Left lung (tissue), 4 donors: ENCODE measurements at regions not wholly inside any gene's neighbourhood (a gene's known extent, or its start where the extent isn't known, plus 50 kb on each side); places are given as distances from the start of the nearest gene placed in this dataset.
"Not testable (repeated sequence)": the region's sequence is repeated elsewhere in the genome, so short reads cannot be mapped to it uniquely, and the experiment has no call there.

Experiments
- ATAC-seq: fragments of 200-7000 bp; cut with Tn5 transposase; one replicate; pipeline ENCODE4 v1.9.1; 2020; ENCODE audit warnings: moderate library complexity
- DNase-seq, 4 donors: peaks; one replicate each; pipeline ENCODE4 v3.0.0-alpha.2; 2013 to 2020
- H3K27ac ChIP-seq, 2 donors: fragments of 200-600 bp; sonication (generic) in 1 of 2; one replicate each; pipeline versions ENCODE4 v1.5.0 to v1.8.0; 2020 to 2021
- H3K27me3 ChIP-seq, 2 donors: fragments of 200-600 bp; sonication (generic) in 1 of 2; one replicate each; pipeline versions ENCODE4 v1.5.0 to v1.8.0; 2020 to 2021
- H3K36me3 ChIP-seq, 2 donors: fragments of 200-600 bp; sonication (generic) in 1 of 2; one replicate each; pipeline versions ENCODE4 v1.5.0 to v1.8.0; 2020 to 2021
- H3K4me1 ChIP-seq, 2 donors: fragments of 200-600 bp; one replicate each; pipeline ENCODE4 v1.8.0; 2021
- H3K4me3 ChIP-seq, 2 donors: fragments of 200-600 bp; sonication (generic) in 1 of 2; one replicate each; pipeline versions ENCODE4 v1.5.0 to v1.8.0; 2020 to 2021; ENCODE audit warnings: mild to moderate bottlenecking in 1 of 2
- H3K9me3 ChIP-seq, 2 donors: fragments of 200-600 bp; sonication (generic) in 1 of 2; one replicate each; pipeline versions ENCODE4 v1.5.0 to v1.8.0; 2020 to 2021
- CTCF ChIP-seq, 2 donors: fragments of 200-600 bp; sonication (generic) in 1 of 2; IDR thresholded peaks; one replicate each; pipeline versions ENCODE4 v1.5.0 to v1.8.0; 2021; ENCODE audit warnings: antibody characterized with exemption in 2 of 2
- intact Hi-C, 2 donors: fragments of 100-400 bp; cut with DNase I; formaldehyde crosslinking; loops; one replicate each; pipeline versions ENCODE4 v1.11.2 to v1.14.2; 2022
- donor health status: DM: no; HTN: yes; CAD: no.
- donor health status: DM: no; HTN: no; CAD: no.

- no peaks in the 10 kb centered on the region for H3K27me3 ChIP-seq
- ATAC-seq (no peak), DNase-seq (no peak)
Measured at GRCh38 chr15:87478687-87479072, 777.9 kb downstream of the NTRK3 start.

GRCh38 chr15:87477737-87478686 is 778.5 kb downstream of the NTRK3 start:
- intact Hi-C loops, result no loop called here
- no peaks in the 10 kb centered on the region for H3K4me1 ChIP-seq
- no peak for TF ChIP-seq CTCF (IDR thresholded peaks at IDR 0.05)
- peaks cover 0 to 3% of the 10 kb centered on the region in 2 donors for H3K9me3 ChIP-seq
- no peak overlapping the region for H3K27ac ChIP-seq
- H3K27me3 ChIP-seq, result no peaks in the 10 kb centered on the region
- DNase-seq (peak in 3 of 4 donors; percentile 33 to 77 (median 42)), ATAC-seq (peak; percentile 89)
- H3K36me3 ChIP-seq, result no peaks in the 10 kb centered on the region
- H3K4me3 ChIP-seq, result no peak overlapping the region

More at GRCh38 chr15:87478687-87479072, 777.9 kb downstream of the NTRK3 start:
- no peak overlapping the region for H3K4me3 ChIP-seq
- H3K27ac ChIP-seq, result no peak overlapping the region
- intact Hi-C loops, result no loop called here
- TF ChIP-seq CTCF (IDR thresholded peaks at IDR 0.05), result no peak
- H3K9me3 ChIP-seq, result peaks cover 0 to 3% of the 10 kb centered on the region in 2 donors
- no peaks in the 10 kb centered on the region for H3K4me1 ChIP-seq
- H3K36me3 ChIP-seq, result no peaks in the 10 kb centered on the region

- intact Hi-C loops, result no loop called here
Measured at GRCh38 chr15:87477026-87477425, 779.5 kb downstream of the NTRK3 start.

GRCh38 chr15:87470923-87471322 is 785.6 kb downstream of the NTRK3 start:
- ATAC-seq, result no peak
- Histone ChIP-seq H3K4me3 (no peak overlapping the region), H3K36me3 (no peaks in the 10 kb centered on the region), H3K27me3 (no peaks in the 10 kb centered on the region), H3K27ac (no peak overlapping the region), H3K4me1 (no peaks in the 10 kb centered on the region), H3K9me3 (no peaks in the 10 kb centered on the region)
- DNase-seq, result no peak
- TF ChIP-seq CTCF (IDR thresholded peaks at IDR 0.05), result no peak
- intact Hi-C loops, result no loop called here

More at GRCh38 chr15:87477026-87477425, 779.5 kb downstream of the NTRK3 start:
- H3K27ac ChIP-seq, result no peak overlapping the region
- TF ChIP-seq CTCF (IDR thresholded peaks at IDR 0.05), result no peak
- ATAC-seq (no peak), DNase-seq (no peak)
- no peaks in the 10 kb centered on the region for H3K27me3 ChIP-seq
- H3K4me1 ChIP-seq, result no peaks in the 10 kb centered on the region
- H3K36me3 ChIP-seq, result no peaks in the 10 kb centered on the region
- no peak overlapping the region for H3K4me3 ChIP-seq
- H3K9me3 ChIP-seq, result peaks cover 0 to 3% of the 10 kb centered on the region in 2 donors

GRCh38 chr15:87463956-87464355 is 792.6 kb downstream of the NTRK3 start:
- intact Hi-C loops, result not testable (repeated sequence)

More at GRCh38 chr15:87463956-87464355, 792.6 kb downstream of the NTRK3 start:
- H3K36me3 ChIP-seq, H3K27me3 ChIP-seq, H3K9me3 ChIP-seq, H3K27ac ChIP-seq, DNase-seq, H3K4me1 ChIP-seq, ATAC-seq, H3K4me3 ChIP-seq: not testable (repeated sequence)
